Vagina (tissue), 2 donors: ENCODE measurements at regions not wholly inside any gene's neighbourhood (a gene's known extent, or its start where the extent isn't known, plus 50 kb on each side); places are given as distances from the start of the nearest gene placed in this dataset.

Source experiments
- DNase-seq, 2 donors: peaks; one replicate each; pipeline ENCODE4 v3.0.0-alpha.2; 2017; ENCODE audit errors: extremely low spot score in 2 of 2
- H3K27ac ChIP-seq: fragments of 200-600 bp; sonication (generic); one replicate; pipeline ENCODE4 v1.5.1; 2019
- H3K27me3 ChIP-seq: fragments of 200-600 bp; sonication (generic); one replicate; pipeline ENCODE4 v1.5.1; 2019
- H3K36me3 ChIP-seq, 2 donors: fragments of 200-600 bp; sonication (generic); one replicate each; pipeline ENCODE4 v1.5.1; 2017 to 2019
- H3K4me1 ChIP-seq: fragments of 200-600 bp; sonication (generic); one replicate; pipeline ENCODE4 v1.5.1; 2019
- H3K4me3 ChIP-seq, 2 donors: fragments of 200-600 bp; sonication (generic); 1 replicate in 1 of 2; 2 replicates in 1 of 2; pipeline ENCODE4 v1.5.1; 2016 to 2019
- H3K9me3 ChIP-seq: fragments of 200-600 bp; sonication (generic); one replicate; pipeline ENCODE4 v1.5.1; 2019
- CTCF ChIP-seq, 3 experiments: fragments of 450-650 bp in 2 of 3; fragments of 200-600 bp in 1 of 3; sonication (generic) in 1 of 3; IDR thresholded peaks; one replicate each; pipeline ENCODE4 v1.5.1; 2017 to 2019; ENCODE audit warnings: antibody characterized with exemption in 3 of 3, mild to moderate bottlenecking in 2 of 3, moderate library complexity in 2 of 3
- POLR2A ChIP-seq, 2 donors: fragments of 450-650 bp; IDR thresholded peaks; one replicate each; pipeline ENCODE4 v1.6.1; 2017; ENCODE audit warnings: antibody characterized with exemption in 2 of 2, mild to moderate bottlenecking in 2 of 2, moderate library complexity in 2 of 2
- POLR2AphosphoS5 ChIP-seq, 2 donors: sonication (generic); formaldehyde crosslinking; IDR thresholded peaks; one replicate each; pipeline ENCODE4 v1.9.0; 2017; ENCODE audit warnings: antibody characterized with exemption in 2 of 2, mild to moderate bottlenecking in 2 of 2, low read depth in 1 of 2; ENCODE audit not compliant: insufficient read depth in 1 of 2
- intact Hi-C: fragments of 100-400 bp; cut with DNase I; formaldehyde crosslinking; loops from one replicate; pipeline ENCODE4 v1.15.1; 2023

- Histone ChIP-seq H3K27ac (no peak overlapping the region), H3K4me1 (no peaks in the 10 kb centered on the region), H3K27me3 (no peaks in the 10 kb centered on the region), H3K9me3 (no peaks in the 10 kb centered on the region), H3K36me3 (no peaks in the 10 kb centered on the region), H3K4me3 (no peak overlapping the region)
- intact Hi-C loops: no loop called here
- DNase-seq: no peak
- no peak for TF ChIP-seq CTCF (IDR thresholded peaks at IDR 0.05)
- TF ChIP-seq POLR2A (IDR thresholded peaks at IDR 0.05): no peak
- TF ChIP-seq POLR2AphosphoS5 (IDR thresholded peaks at IDR 0.05; ENCODE audit: insufficient read depth in 1 of 2, low read depth in 1 of 2): no peak
These were observed 483.5 kb upstream of the ADGRL2 start for GRCh38 chr1:81317191-81317590.

- H3K27ac ChIP-seq: no peak overlapping the region
- TF ChIP-seq CTCF (IDR thresholded peaks at IDR 0.05): no peak
- TF ChIP-seq POLR2A (IDR thresholded peaks at IDR 0.05): no peak
- no peak for TF ChIP-seq POLR2AphosphoS5 (IDR thresholded peaks at IDR 0.05; ENCODE audit: insufficient read depth in 1 of 2, low read depth in 1 of 2)
- H3K4me3 ChIP-seq: no peak overlapping the region
- H3K9me3 ChIP-seq: no peaks in the 10 kb centered on the region
- no peaks in the 10 kb centered on the region for H3K36me3 ChIP-seq
- H3K27me3 ChIP-seq: no peaks in the 10 kb centered on the region
- no peak for DNase-seq
- intact Hi-C loops: no loop called here
- H3K4me1 ChIP-seq: no peaks in the 10 kb centered on the region
These were observed 486.1 kb upstream of the ADGRL2 start for GRCh38 chr1:81314513-81315233.

- H3K27me3 ChIP-seq: no peaks in the 10 kb centered on the region
- H3K9me3 ChIP-seq: no peaks in the 10 kb centered on the region
- intact Hi-C loops: no loop called here
- no peak overlapping the region for H3K27ac ChIP-seq
- no peak overlapping the region for H3K4me3 ChIP-seq
- H3K36me3 ChIP-seq: no peaks in the 10 kb centered on the region
- TF ChIP-seq POLR2A (IDR thresholded peaks at IDR 0.05) (no peak), POLR2AphosphoS5 (IDR thresholded peaks at IDR 0.05; ENCODE audit: insufficient read depth in 1 of 2, low read depth in 1 of 2) (no peak), CTCF (IDR thresholded peaks at IDR 0.05) (no peak)
- no peaks in the 10 kb centered on the region for H3K4me1 ChIP-seq
- no peak for DNase-seq
These were observed 487.4 kb upstream of the ADGRL2 start for GRCh38 chr1:81313289-81313688.

GRCh38 chr1:81312272-81312754 is 488.4 kb upstream of the ADGRL2 start:
- no peak for DNase-seq
- intact Hi-C loops: no loop called here
- no peak for TF ChIP-seq POLR2A (IDR thresholded peaks at IDR 0.05)
- TF ChIP-seq CTCF (IDR thresholded peaks at IDR 0.05): no peak
- TF ChIP-seq POLR2AphosphoS5 (IDR thresholded peaks at IDR 0.05; ENCODE audit: insufficient read depth in 1 of 2, low read depth in 1 of 2): no peak

GRCh38 chr1:81310250-81310649 is 490.5 kb upstream of the ADGRL2 start:
- no peak for DNase-seq
- intact Hi-C loops: no loop called here
- Histone ChIP-seq H3K9me3 (no peaks in the 10 kb centered on the region), H3K27ac (no peak overlapping the region), H3K27me3 (no peaks in the 10 kb centered on the region), H3K4me1 (no peaks in the 10 kb centered on the region), H3K36me3 (no peaks in the 10 kb centered on the region), H3K4me3 (no peak overlapping the region)
- no peak for TF ChIP-seq POLR2A (IDR thresholded peaks at IDR 0.05)
- TF ChIP-seq POLR2AphosphoS5 (IDR thresholded peaks at IDR 0.05; ENCODE audit: insufficient read depth in 1 of 2, low read depth in 1 of 2): no peak
- no peak for TF ChIP-seq CTCF (IDR thresholded peaks at IDR 0.05)

More at GRCh38 chr1:81312272-81312754, 488.4 kb upstream of the ADGRL2 start:
- no peaks in the 10 kb centered on the region for H3K36me3 ChIP-seq
- H3K27me3 ChIP-seq: no peaks in the 10 kb centered on the region
- no peak overlapping the region for H3K4me3 ChIP-seq
- no peak overlapping the region for H3K27ac ChIP-seq
- no peaks in the 10 kb centered on the region for H3K9me3 ChIP-seq
- H3K4me1 ChIP-seq: no peaks in the 10 kb centered on the region
